Progenitor cell of endocrine pancreas (in vitro differentiated cells): ENCODE measurements at regions not wholly inside any gene's neighbourhood (a gene's known extent, or its start where the extent isn't known, plus 50 kb on each side); places are given as distances from the start of the nearest gene placed in this dataset.

Experiments used
- DNase-seq: peaks from one replicate; pipeline ENCODE4 v3.0.0; 2021; ENCODE audit warnings: low spot score; ENCODE audit not compliant: unreplicated experiment
- H3K27ac Mint-ChIP-seq: 2 replicates; pipeline ENCODE4 v1.8.0; 2021; ENCODE audit warnings: mild to moderate bottlenecking, moderate library complexity, mixed read lengths
- H3K27me3 Mint-ChIP-seq: 2 replicates; pipeline ENCODE4 v1.8.0; 2021; ENCODE audit warnings: mixed read lengths
- H3K36me3 Mint-ChIP-seq: 2 replicates; pipeline ENCODE4 v1.8.0; 2022; ENCODE audit warnings: mixed read lengths; ENCODE audit not compliant: insufficient read depth
- H3K4me1 Mint-ChIP-seq: 2 replicates; pipeline ENCODE4 v1.8.0; 2021; ENCODE audit warnings: low read depth, mixed read lengths
- H3K4me3 Mint-ChIP-seq: 2 replicates; pipeline ENCODE4 v1.8.0; 2021; ENCODE audit warnings: low read depth, mild to moderate bottlenecking, moderate library complexity, mixed read lengths
- H3K9me3 Mint-ChIP-seq: 2 replicates; pipeline ENCODE4 v1.8.0; 2021; ENCODE audit warnings: low read depth, mixed read lengths
- TF ChIP-seq, protein P1 (sequence below): fragments of 200-600 bp; sonication (generic); IDR thresholded peaks from one replicate; pipeline ENCODE4 v1.5.0; 2021; ENCODE audit warnings: antibody characterized with exemption, mild to moderate bottlenecking; ENCODE audit not compliant: unreplicated experiment

- no peak for DNase-seq
- H3K4me3 Mint-ChIP-seq: no peak overlapping the region
- TF ChIP-seq, protein P1, sequence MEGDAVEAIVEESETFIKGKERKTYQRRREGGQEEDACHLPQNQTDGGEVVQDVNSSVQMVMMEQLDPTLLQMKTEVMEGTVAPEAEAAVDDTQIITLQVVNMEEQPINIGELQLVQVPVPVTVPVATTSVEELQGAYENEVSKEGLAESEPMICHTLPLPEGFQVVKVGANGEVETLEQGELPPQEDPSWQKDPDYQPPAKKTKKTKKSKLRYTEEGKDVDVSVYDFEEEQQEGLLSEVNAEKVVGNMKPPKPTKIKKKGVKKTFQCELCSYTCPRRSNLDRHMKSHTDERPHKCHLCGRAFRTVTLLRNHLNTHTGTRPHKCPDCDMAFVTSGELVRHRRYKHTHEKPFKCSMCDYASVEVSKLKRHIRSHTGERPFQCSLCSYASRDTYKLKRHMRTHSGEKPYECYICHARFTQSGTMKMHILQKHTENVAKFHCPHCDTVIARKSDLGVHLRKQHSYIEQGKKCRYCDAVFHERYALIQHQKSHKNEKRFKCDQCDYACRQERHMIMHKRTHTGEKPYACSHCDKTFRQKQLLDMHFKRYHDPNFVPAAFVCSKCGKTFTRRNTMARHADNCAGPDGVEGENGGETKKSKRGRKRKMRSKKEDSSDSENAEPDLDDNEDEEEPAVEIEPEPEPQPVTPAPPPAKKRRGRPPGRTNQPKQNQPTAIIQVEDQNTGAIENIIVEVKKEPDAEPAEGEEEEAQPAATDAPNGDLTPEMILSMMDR: no peak
- no peak overlapping the region for H3K27ac Mint-ChIP-seq
- H3K9me3 Mint-ChIP-seq: peaks cover 22% of the 10 kb centered on the region
- no peaks in the 10 kb centered on the region for H3K4me1 Mint-ChIP-seq
- no peaks in the 10 kb centered on the region for H3K36me3 Mint-ChIP-seq
- no peaks in the 10 kb centered on the region for H3K27me3 Mint-ChIP-seq
Measured at GRCh38 chr4:175109933-175110332, 191.8 kb downstream of the ADAM29 start.

GRCh38 chr4:175125410-175126068, 207.4 kb downstream of the ADAM29 start:
- H3K27me3 Mint-ChIP-seq: no peaks in the 10 kb centered on the region
- no peaks in the 10 kb centered on the region for H3K4me1 Mint-ChIP-seq

DNA sequence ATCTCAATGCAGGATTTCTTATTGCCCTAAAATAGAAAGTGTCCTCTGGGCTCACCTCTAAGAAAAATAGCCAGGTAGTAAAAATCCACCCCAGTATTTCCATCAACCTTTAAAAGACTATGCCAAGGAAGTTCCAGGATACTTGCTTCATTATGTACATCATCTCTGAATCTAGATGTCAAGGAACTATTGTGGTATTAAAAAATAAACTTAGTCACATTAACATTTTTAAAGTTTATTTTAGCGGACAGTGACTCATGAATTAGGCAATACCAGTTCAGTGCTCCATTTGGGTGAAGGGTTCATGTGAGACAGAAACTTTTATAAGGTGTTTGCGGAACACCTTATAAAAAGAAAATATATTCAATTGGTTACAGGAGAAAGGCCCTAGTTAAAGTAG, 209.2 kb downstream of the ADAM29 start:
- H3K4me3 Mint-ChIP-seq: no peak overlapping the region
- no peak for DNase-seq
- no peaks in the 10 kb centered on the region for H3K4me1 Mint-ChIP-seq
- TF ChIP-seq, protein P1: no peak
- no peak overlapping the region for H3K27ac Mint-ChIP-seq
- no peaks in the 10 kb centered on the region for H3K27me3 Mint-ChIP-seq
- H3K9me3 Mint-ChIP-seq: peaks cover 14% of the 10 kb centered on the region
- no peaks in the 10 kb centered on the region for H3K36me3 Mint-ChIP-seq

More at GRCh38 chr4:175125410-175126068, 207.4 kb downstream of the ADAM29 start:
- no peak overlapping the region for H3K4me3 Mint-ChIP-seq
- TF ChIP-seq, protein P1: no peak
- no peak for DNase-seq
- H3K9me3 Mint-ChIP-seq: peaks cover 30% of the 10 kb centered on the region
- H3K27ac Mint-ChIP-seq: no peak overlapping the region
- no peaks in the 10 kb centered on the region for H3K36me3 Mint-ChIP-seq

GRCh38 chr4:175129797-175130196, 211.6 kb downstream of the ADAM29 start:
- Mint-ChIP-seq H3K9me3 (peaks cover under 1% of the 10 kb centered on the region), H3K27me3 (no peaks in the 10 kb centered on the region), H3K27ac (no peak overlapping the region), H3K4me1 (no peaks in the 10 kb centered on the region), H3K36me3 (no peaks in the 10 kb centered on the region), H3K4me3 (no peak overlapping the region)
- TF ChIP-seq, protein P1: no peak
- no peak for DNase-seq

DNA sequence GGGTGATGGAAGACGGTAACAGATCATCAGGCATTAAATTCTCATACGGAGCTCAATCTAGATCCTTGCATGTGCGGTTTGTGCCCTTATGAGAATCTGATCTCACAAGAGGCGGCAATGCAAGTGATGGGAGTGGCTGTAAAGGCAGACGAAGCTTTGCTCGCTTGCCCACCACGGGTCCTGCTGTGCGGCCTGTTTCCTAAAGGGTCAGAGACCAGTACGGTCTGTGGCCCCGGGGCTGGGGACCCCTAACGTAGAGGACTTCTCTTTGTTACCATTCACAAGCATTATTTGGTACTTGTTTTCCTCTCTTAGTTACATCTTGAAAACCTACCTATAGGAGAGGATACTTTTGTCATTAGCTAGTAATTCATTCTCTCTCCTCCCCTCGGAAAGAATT, 221.0 kb downstream of the ADAM29 start:
- H3K27me3 Mint-ChIP-seq: no peaks in the 10 kb centered on the region
- H3K27ac Mint-ChIP-seq: no peak overlapping the region
- no peak for DNase-seq
- H3K9me3 Mint-ChIP-seq: no peaks in the 10 kb centered on the region
- H3K4me3 Mint-ChIP-seq: no peak overlapping the region
- TF ChIP-seq, protein P1: no peak
- no peaks in the 10 kb centered on the region for H3K36me3 Mint-ChIP-seq
- H3K4me1 Mint-ChIP-seq: no peaks in the 10 kb centered on the region
